ENCODE measurements at regions not wholly inside any gene's neighbourhood (a gene's known extent, or its start where the extent isn't known, plus 50 kb on each side); places are given as distances from the start of the nearest gene placed in this dataset.

- DNase-seq (ENCODE audit: low read depth in 4 of 4, low spot score in 3 of 4), result no peak
Measured at GRCh38 chr11:134785059-134785458, 373.0 kb upstream of the B3GAT1 start.

GRCh38 chr11:134784568-134784967, 372.5 kb upstream of the B3GAT1 start:
- DNase-seq (ENCODE audit: low read depth in 4 of 4, low spot score in 3 of 4), result no peak

- DNase-seq (ENCODE audit: low read depth in 4 of 4, low spot score in 3 of 4), result no peak
Measured at GRCh38 chr11:134784046-134784445, 372.0 kb upstream of the B3GAT1 start.

DNA sequence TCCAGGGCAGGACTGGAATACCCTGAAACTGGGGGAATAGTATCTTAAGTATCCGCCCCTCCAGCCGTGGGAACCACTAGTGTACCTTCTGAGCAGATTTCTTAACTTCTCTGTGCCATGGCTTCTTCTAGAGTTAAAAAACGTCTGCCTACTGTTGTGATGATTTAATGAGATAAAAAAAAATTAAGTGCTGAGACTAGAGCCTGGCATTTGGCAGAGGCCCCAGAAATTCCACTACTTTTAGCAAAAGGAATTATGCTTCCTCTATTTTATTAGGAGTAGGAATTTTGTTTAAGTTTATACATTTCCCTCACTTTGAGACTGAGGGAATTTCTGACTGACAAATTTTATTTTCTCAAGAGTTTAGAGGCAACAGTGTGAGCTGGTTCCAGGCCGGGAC, 371.2 kb upstream of the B3GAT1 start:
- no peak for DNase-seq (ENCODE audit: low read depth in 4 of 4, low spot score in 3 of 4)

DNA sequence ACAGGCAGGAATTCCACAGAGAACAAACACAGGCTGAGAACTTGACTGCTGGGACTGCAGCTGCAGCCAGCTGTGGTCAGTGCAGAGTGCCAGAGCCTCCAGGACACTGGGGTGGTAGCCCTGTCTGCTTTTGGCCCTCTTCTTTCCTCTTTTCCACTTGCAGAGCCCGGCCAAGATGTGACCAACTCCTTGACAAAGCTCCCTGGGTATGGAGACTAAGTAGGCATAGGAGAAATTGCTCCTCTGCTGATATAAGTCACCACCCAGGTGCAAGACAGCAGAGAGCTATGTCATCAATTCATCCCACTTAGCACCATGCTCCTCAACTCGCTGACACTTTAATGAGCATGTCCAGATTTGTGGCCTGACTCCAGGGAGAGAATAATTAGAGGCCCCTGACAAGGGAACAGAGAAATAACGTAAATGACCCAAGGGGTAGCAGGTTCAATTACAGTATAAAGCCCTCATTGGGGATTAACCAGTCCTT, 369.4 kb upstream of the B3GAT1 start:
- DNase-seq (ENCODE audit: low read depth in 4 of 4, low spot score in 3 of 4), result peak in 1 of 4 donors; percentile 27

DNA sequence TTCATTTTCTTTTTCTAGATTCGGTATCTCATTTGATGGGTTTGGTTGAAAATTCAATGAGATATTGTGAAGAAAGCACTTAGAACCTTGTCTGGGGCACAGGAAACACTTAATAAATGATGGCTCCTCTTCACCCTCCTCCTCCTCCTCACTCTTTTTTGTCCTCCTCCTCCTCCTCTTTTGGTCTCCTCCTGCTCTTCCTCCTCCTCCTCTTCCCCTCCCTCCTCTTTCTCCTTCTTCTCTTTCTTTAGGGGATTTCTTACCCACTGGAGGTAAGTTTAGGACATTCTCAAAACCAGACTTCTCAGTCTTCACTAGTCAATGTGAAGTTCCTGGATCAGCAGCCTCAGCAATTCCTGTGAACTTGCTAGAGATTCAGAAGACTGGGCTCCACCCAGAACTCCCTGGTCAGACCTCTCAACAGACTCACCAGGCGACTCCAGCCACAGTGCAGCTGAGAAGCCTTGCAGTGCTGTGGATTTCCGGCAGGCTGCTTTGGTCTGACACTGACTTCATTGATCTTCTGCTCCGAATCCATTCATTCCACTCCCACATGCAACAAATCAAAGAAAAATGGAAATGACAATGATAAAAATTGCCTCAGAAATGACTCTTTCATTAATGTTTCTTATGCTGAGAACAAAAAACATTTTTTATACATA, 368.6 kb upstream of the B3GAT1 start:
- DNase-seq (ENCODE audit: low read depth in 4 of 4, low spot score in 3 of 4), result no peak

- DNase-seq (ENCODE audit: low read depth in 4 of 4, low spot score in 3 of 4), result no peak
Measured at GRCh38 chr11:134779179-134779578, 367.1 kb upstream of the B3GAT1 start.

- DNase-seq (ENCODE audit: low read depth in 4 of 4, low spot score in 3 of 4), result no peak
Measured at GRCh38 chr11:134768463-134768862, 356.4 kb upstream of the B3GAT1 start.

GRCh38 chr11:134765565-134765964, 353.5 kb upstream of the B3GAT1 start:
- DNase-seq (ENCODE audit: low read depth in 4 of 4, low spot score in 3 of 4), result no peak

GRCh38 chr11:134764966-134765365, 352.9 kb upstream of the B3GAT1 start:
- DNase-seq (ENCODE audit: low read depth in 4 of 4, low spot score in 3 of 4), result no peak

DNA sequence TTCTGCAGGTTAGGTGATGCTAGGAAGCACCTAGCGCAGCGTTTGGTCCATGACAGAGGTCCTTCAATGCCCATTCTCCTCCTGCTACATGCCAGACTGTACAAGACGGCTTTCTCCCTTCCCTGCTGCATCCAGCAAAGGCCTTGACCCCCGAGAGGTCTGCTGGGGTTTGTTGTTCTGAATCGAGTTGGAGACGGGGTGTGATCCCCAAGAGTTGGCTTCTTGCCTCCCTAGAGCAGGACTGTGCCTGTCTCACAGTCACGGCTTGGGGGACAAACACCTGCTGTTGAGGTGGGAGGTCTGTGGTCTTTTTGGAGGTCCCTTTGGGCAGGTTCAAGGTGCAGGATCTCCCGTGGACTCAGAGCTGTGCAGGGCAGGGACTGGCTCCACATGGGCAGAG, 352.3 kb upstream of the B3GAT1 start:
- DNase-seq (ENCODE audit: low read depth in 4 of 4, low spot score in 3 of 4), result no peak

DNA sequence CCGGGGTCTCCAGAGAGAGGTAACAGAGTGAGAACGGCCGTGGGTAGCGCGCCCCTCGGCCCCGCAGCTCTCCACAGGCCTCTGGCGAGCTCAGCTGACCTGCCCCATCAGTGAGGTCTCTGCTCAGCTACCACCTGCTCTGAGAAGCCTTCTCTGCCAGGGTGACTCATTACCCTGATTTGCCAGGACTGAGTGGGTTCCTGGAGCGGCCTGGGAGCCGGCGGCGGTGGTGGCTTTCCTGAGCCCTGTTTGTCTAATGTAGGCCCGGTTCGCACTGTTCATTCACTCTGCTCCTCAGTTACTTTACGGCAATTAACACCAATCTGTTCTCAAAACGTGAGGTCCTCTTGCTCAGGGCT, 351.0 kb upstream of the B3GAT1 start:
- no peak for DNase-seq (ENCODE audit: low read depth in 4 of 4, low spot score in 3 of 4)

DNA sequence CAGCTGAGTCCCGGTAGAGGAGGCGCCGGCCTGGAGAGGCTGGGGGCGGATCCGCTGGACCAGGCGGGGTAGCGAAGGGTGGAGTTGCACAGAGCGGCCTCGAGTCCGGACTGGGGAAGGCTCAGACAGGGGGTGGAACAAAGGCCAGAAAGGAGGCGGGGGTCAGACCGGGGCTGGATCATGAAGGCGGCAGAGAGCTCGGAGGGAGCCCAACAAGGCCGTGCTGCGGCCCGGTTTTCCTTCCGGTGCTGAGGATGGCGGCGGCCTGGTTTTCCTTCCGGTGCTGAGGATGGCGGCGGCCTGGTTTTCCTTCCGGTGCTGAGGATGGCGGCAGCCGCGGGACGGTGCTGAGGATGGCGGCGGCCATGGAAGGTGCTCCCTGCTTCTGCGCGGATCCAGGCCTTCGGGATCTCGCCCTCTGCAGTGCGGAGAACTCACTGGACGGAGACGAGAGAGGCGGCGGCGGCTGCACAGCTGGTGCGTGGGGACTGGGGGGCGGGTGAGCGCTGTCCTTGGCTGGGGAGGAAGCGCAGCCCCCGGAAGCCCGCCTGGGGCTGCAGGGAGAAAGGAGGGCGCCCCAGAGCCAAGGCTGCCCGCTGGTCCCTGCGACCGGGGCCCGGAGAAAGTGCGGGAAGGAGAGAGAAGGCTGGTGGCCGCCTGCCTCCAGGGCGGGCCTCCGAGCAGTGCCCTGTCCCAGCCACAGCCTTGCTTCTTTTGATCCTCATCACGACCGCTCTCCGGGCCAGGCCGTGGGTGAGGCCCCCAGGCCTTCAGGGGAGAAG, 350.4 kb upstream of the B3GAT1 start:
- DNase-seq (ENCODE audit: low read depth in 4 of 4, low spot score in 3 of 4), result no peak

GRCh38 chr11:134761926-134762247, 349.8 kb upstream of the B3GAT1 start:
- DNase-seq (ENCODE audit: low read depth in 4 of 4, low spot score in 3 of 4), result no peak

GRCh38 chr11:134761386-134761785, 349.3 kb upstream of the B3GAT1 start:
- no peak for DNase-seq (ENCODE audit: low read depth in 4 of 4, low spot score in 3 of 4)

DNA sequence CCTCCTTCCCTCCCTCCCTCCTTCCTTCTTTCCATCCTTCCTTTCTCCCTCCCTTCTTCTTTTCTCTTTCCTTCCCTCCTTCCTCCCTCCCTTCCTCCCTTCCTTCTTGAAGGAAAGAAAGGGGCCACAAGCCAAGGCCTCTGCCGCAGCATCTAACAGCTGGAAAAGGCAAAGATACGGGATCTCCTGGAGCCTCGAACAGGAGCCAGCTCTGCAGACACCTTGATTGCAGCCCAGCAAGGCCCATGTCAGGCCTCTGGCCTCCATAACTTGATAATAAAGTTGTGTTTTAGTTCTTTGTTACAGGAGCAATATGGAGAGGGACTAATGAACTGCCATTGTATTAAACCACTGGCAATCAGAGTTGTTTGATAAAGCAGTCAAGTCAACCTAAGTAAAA, 348.9 kb upstream of the B3GAT1 start:
- no peak for DNase-seq (ENCODE audit: low read depth in 4 of 4, low spot score in 3 of 4)

DNA sequence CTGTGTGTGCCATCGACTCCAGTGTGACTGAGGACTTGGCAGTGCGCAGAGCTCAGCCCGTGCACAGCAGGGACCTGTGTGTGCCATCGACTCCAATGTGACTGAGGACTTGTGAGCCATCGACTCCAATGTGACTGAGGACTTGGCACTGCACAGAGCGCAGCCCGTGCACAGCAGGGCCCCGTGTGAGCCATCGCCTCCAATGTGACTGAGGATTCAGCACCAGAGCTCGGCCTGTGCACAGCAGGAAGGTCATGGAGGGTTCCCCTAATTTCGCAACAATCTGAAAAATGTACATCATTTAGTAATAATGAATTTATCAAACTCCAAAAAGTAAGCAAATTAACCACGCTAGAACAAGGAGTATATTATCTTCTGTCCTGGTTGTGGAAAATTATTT, 348.3 kb upstream of the B3GAT1 start:
- no peak for DNase-seq (ENCODE audit: low read depth in 4 of 4, low spot score in 3 of 4)

DNA sequence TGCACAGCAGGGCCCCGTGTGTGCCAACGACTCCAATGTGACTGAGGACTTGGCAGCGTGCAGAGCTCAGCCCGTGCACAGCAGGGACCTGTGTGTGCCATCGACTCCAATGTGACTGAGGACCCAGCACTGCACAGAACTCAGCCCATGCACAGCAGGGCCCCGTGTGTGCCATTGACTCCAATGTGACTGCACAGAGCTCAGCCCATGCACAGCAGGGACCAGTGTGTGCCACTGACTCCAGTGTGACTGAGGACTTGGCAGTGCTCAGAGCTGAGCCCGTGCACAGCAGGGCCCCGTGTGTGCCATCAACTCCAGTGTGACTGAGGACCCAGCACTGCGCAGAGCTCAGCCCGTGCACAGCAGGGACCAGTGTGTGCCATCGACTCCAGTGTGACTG, 347.8 kb upstream of the B3GAT1 start:
- no peak for DNase-seq (ENCODE audit: low read depth in 4 of 4, low spot score in 3 of 4)

GRCh38 chr11:134759274-134759673, 347.2 kb upstream of the B3GAT1 start:
- DNase-seq (ENCODE audit: low read depth in 4 of 4, low spot score in 3 of 4), result no peak

DNA sequence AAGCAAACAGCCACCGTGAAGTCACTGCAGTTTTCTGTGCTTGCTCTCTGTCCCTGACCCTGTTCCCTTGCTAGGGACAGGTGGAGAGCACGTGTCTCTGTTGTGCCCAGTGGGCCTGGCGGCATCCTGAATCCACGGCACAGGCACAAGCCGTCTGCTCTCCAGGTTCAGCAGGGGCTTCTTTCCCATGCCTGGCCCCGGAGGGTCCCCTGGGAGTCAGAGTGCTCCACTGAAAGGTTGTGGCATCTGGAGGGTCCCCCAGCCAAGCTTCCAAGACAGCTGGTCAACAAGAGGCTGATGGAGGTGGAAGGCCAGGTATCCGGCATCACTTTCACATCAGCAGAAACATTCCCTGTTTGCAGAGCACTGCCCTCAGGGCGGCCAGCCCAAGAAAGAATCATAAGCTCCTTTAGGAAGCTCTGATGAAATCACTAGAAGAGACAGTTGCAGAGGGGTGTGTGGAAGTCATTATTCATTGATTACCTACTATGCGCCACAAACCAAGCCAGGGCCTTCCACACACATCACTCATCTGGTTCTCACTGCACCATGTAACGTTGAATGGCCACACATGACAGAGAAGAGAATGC, 346.4 kb upstream of the B3GAT1 start:
- DNase-seq (ENCODE audit: low read depth in 4 of 4, low spot score in 3 of 4), result no peak

DNA sequence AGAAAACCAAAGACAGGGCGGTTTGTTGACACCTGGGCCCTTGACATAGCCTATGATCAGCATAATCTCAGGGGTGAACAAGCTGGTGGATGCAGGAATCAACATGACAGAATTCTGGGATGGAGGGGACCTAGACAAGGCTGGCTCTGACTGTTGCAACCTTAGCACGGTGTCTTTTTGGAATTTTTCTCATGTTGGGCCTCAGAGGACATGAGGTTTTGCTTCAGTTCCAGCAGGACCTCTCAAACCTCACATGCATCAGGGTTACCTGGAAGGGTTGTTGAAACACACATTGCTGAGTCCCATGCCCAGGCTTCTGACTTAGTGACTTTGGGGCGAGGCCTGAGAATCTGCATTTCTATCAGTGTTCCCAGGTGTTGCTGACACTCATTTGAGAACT, 345.6 kb upstream of the B3GAT1 start:
- DNase-seq (ENCODE audit: low read depth in 4 of 4, low spot score in 3 of 4), result no peak
